T-helper 2 cell treated with Interferon-gamma antibody and Interleukin-4, amounts not matched to agents 100 ng/mL and 5 ng/mL, for 36 hours (primary cell): ENCODE measurements at regions not wholly inside any gene's neighbourhood (a gene's known extent, or its start where the extent isn't known, plus 50 kb on each side); places are given as distances from the start of the nearest gene placed in this dataset.
"Not testable (repeated sequence)": the region's sequence is repeated elsewhere in the genome, so short reads cannot be mapped to it uniquely, and the experiment has no call there.

Experiments
- intact Hi-C: fragments of 100-400 bp; cut with micrococcal nuclease; formaldehyde crosslinking; loops from one replicate; pipeline ENCODE4 v1.15.1; 2023

- intact Hi-C loops: no loop called here
Measured at GRCh38 chr5:145579301-145579700, 255.8 kb downstream of the PRELID2 start.

GRCh38 chr5:145574889-145575573 lies 260.1 kb downstream of the PRELID2 start:
- intact Hi-C loops: no loop called here

- intact Hi-C loops: no loop called here
Measured at GRCh38 chr5:145568581-145568980, 266.6 kb downstream of the PRELID2 start.

GRCh38 chr5:145562931-145563330 lies 272.2 kb downstream of the PRELID2 start:
- intact Hi-C loops: no loop called here

GRCh38 chr5:145558288-145558687 lies 276.9 kb downstream of the PRELID2 start:
- intact Hi-C loops: no loop called here

GRCh38 chr5:145557345-145557744 lies 277.8 kb downstream of the PRELID2 start:
- intact Hi-C loops: no loop called here

- intact Hi-C loops: loop anchor here (2.0 kb wide), 1 partner anchor 38 kb away; no protein-coding TSS in a partner anchor
Measured at GRCh38 chr5:145554399-145554798, 280.7 kb downstream of the PRELID2 start.

- intact Hi-C loops: no loop called here
Measured at GRCh38 chr5:145553177-145553576, 282.0 kb downstream of the PRELID2 start.

- intact Hi-C loops: no loop called here
Measured at GRCh38 chr5:145551714-145552113, 283.4 kb downstream of the PRELID2 start.

- intact Hi-C loops: no loop called here
Measured at GRCh38 chr5:145548097-145548496, 287.0 kb downstream of the PRELID2 start.

- intact Hi-C loops: no loop called here
Measured at GRCh38 chr5:145544401-145544800, 290.7 kb downstream of the PRELID2 start.

GRCh38 chr5:145543968-145544367 lies 291.2 kb downstream of the PRELID2 start:
- intact Hi-C loops: no loop called here

- intact Hi-C loops: no loop called here
Measured at GRCh38 chr5:145540375-145540774, 294.8 kb downstream of the PRELID2 start.

- intact Hi-C loops: no loop called here
Measured at GRCh38 chr5:145539201-145539600, 295.9 kb downstream of the PRELID2 start.

- intact Hi-C loops: no loop called here
Measured at GRCh38 chr5:145536133-145536532, 299.0 kb downstream of the PRELID2 start.

- intact Hi-C loops: no loop called here
Measured at GRCh38 chr5:145531038-145531734, 304.0 kb downstream of the PRELID2 start.

- intact Hi-C loops: no loop called here
Measured at GRCh38 chr5:145521523-145521922, 313.6 kb downstream of the PRELID2 start.

- intact Hi-C loops: no loop called here
Measured at GRCh38 chr5:145521066-145521465, 314.1 kb downstream of the PRELID2 start.

GRCh38 chr5:145520335-145520734 lies 314.8 kb downstream of the PRELID2 start:
- intact Hi-C loops: no loop called here

- intact Hi-C loops: not testable (repeated sequence)
Measured at GRCh38 chr5:145517588-145517987, 317.6 kb downstream of the PRELID2 start.

- intact Hi-C loops: no loop called here
Measured at GRCh38 chr5:145511351-145511750, 323.8 kb downstream of the PRELID2 start.

GRCh38 chr5:145510769-145511168 lies 324.4 kb downstream of the PRELID2 start:
- intact Hi-C loops: no loop called here

GRCh38 chr5:145510324-145510723 lies 324.8 kb downstream of the PRELID2 start:
- intact Hi-C loops: no loop called here
